HG02973 (cell line): ENCODE measurements at regions not wholly inside any gene's neighbourhood (a gene's known extent, or its start where the extent isn't known, plus 50 kb on each side); places are given as distances from the start of the nearest gene placed in this dataset.

Experiments
- ATAC-seq: cut with Tn5 transposase; IDR thresholded peaks from one replicate; pipeline ENCODE4 v1.9.1; 2021; ENCODE audit warnings: moderate library complexity; ENCODE audit not compliant: unreplicated experiment

GRCh38 chr12:69061574-69061973 is 128.6 kb upstream of the CPM start:
- ATAC-seq, result no peak

DNA sequence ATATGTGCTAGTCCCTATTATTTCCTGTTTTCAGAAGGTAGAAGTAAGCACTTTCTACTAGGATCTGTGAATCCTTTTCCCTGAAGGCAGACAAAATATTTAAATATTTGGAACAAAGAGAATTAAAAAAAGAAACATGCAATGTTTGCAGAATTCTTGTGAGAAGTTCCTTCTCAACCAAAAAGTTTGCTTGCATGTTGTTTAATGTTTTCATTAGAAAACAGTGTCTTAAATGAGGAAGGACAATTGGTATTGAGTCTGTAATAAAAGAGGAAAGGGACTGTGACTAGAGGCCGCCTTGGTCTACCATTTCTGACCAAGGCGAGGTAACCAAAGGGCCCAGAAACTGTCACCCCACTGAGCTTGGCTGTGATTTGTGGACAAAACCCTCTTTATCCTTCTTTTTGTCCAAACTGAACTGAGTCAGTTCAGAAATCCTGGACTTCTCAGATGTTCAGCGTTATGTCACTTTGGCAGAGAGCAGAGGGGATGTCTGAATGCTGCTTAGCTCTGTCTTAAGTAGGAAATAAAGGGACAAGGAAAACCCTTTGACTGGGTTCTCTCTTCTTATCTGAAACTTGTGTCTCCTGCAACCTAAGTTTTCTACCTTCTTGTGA is 129.8 kb upstream of the CPM start:
- ATAC-seq, result no peak

- no peak for ATAC-seq
Measured at GRCh38 chr12:69064734-69065443, 131.9 kb upstream of the CPM start.

DNA sequence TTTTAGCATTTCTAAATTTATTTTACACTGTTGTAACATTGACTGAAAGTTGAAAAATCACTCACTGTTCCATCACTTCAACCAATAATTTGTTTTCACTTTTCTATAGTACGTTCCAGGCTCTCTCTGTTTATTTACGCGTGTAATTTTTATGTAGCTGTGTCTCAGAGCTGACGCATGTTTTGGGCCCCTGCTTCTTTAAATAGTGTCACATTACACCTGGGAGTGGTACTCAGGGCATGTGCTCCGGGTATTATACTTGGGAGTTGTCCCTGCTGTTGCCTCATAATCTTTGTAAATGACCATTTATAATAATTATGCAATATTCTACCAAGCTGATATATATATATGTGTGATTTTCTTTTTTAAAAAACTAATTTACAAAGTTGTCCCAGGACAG is 132.8 kb upstream of the CPM start:
- ATAC-seq, result no peak

DNA sequence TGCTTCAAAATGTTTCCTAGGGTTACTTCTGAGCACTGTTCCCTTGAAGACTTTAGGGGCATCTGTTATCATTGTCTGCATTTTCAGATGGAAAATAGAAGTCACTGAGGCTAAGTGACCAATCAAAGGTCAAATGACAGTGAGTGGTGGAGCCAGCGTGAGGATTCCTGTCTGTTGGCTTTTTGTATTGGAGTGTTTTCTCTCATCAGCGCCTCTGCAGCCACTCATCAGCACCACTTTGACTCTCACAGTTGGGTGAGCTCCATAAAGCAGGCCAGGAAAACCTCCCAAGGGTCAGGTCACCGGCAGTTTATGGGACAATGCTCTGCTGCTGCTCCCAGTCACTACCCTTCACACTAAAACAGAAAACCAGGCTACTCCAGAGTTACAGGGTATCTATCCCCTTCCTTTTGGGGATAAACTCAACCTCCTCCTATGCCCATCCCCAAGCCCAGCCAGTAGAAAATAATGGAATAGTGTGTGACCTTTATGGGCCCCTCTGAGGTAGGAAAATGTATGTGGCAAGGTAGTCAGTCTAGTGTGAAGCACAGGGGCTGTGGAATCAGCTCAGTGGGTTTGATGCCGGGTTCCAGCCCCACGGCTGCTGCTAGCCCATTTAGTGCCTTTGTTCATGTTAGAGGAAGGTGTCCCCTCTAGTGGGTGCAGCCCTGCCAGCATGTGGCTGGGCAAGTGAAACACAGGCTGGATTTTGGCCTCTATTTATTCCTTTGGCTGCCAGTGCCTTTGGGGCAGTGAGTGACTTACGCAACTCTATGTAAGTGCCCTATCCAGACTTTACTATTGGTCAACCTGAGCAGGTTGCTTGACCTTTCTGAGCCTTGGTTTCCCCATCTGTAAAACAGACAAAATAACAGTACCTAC is 133.8 kb upstream of the CPM start:
- no peak for ATAC-seq

GRCh38 chr12:69067713-69068112 is 134.7 kb upstream of the CPM start:
- no peak for ATAC-seq

DNA sequence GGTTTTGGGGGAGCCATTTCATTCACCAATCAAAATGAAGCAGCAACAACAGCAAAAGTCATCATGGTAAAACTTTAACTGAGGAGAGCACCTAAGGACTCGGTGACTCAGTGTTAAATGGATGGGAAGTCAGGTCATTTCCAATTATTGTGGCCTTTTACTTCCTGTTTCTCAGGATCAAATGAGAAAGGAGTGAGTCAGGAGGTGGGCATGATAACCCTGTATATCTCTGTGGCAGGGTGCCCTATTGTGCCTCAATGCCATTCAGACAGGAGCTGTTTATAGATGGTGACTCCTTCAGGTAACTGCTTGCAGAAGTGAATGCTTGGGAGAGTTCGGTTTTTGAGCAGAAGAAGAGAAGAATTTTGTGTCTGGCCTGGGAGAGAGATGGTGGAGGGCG is 135.5 kb upstream of the CPM start:
- ATAC-seq, result no peak

GRCh38 chr12:69069479-69069878 is 136.5 kb upstream of the CPM start:
- no peak for ATAC-seq

GRCh38 chr12:69070319-69071090 is 137.5 kb upstream of the CPM start:
- ATAC-seq, result peak; percentile 85

- ATAC-seq, result no peak
Measured at GRCh38 chr12:69071091-69071370, 138.1 kb upstream of the CPM start.

GRCh38 chr12:69073035-69073434 is 140.1 kb upstream of the CPM start:
- ATAC-seq, result no peak

DNA sequence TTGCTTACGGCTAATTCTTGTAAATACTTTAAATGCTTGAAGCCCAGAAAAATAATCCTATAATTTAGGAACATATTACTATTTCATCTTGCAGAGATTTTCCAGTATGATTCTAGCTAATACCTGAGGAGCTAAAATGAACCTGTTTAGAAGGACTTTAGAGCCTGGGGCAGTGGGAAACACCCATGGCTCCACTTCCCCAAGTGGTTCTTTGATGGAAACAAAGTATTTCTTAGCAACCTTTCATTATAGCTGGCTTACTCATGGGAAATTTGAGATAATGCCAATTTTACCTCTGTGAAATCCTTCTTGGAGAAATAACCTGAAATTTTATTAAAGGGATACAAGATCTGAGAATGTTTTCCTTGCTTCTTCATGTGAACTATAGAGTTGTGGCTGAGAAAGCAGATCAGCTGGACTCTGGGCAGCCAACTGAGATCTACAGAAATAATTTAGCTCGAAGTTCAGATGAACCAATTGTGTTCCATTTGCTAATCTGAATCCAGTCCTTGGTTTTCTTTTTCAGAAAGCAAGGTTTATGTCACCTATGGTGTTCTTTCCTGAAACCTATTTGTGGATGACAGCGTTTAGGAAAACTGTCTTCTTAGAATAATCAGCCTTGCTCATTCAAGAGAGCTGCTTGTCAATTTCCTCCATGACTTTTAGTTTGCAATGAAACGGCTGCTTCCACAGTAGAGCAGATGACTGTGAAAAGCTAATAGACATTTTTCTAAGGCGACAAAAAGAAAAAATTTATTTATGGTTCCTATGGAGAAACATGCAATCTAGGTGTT is 141.8 kb upstream of the CPM start:
- no peak for ATAC-seq

- ATAC-seq, result no peak
Measured at GRCh38 chr12:69083689-69084088, 150.7 kb upstream of the CPM start.

- no peak for ATAC-seq
Measured at GRCh38 chr12:69084816-69085378, 151.9 kb upstream of the CPM start.

- no peak for ATAC-seq
Measured at GRCh38 chr12:69085852-69086251, 152.9 kb upstream of the CPM start.

- ATAC-seq, result no peak
Measured at GRCh38 chr12:69087986-69088385, 151.4 kb upstream of the CPSF6 start.

DNA sequence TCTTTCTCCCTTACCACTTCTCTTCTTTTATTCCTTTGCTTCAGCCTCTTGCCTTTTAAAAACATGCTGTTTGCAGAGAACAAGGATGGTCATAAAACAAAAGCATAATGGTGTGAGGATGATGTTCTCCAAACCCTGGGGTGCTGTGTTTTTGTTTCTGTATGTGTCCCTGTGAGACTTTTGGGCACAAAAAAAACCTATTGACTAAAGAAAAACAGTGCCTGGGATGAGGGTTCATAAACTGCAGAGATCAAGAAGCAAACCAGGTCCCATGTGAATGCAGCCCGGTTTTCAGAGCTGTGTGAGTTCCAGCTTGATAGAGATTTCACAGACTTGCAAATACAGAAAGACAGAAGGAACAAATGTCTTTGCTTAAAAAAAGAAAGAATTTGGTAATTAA is 148.6 kb upstream of the CPSF6 start:
- no peak for ATAC-seq

DNA sequence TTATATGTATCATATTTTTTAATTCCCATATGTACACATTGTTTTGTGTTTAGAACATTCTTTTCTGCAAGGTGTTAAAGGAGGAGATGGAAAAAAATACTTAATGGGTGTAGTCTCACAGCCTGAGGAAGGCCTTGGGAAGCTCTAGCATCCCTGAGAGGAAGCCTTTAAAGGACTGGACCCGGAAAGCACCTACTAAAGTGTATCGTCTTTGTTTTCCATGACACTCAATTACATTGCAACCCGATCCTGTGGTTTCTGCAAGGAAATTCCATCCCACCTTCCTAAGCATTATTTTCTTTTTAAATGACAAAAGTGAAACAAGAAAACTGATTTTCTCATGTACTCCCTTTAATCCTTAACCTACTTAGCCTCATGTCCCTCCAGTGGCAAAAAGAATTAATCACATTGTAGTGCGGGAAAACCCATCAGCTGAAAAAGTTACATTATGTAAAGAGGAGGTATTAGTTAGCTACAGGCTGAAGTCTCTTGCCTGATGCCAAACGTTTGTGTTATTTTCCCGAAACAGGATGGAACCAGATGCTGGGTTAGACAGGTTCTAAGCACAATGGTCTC is 147.8 kb upstream of the CPSF6 start:
- no peak for ATAC-seq

GRCh38 chr12:69092137-69092536 is 147.2 kb upstream of the CPSF6 start:
- no peak for ATAC-seq
